PC-3 (cell line): ENCODE measurements at regions not wholly inside any gene's neighbourhood (a gene's known extent, or its start where the extent isn't known, plus 50 kb on each side); places are given as distances from the start of the nearest gene placed in this dataset.

ENCODE experiments used
- ATAC-seq: fragments of 200-7000 bp; cut with Tn5 transposase; 2 replicates; pipeline ENCODE4 v1.9.1; 2020; ENCODE audit warnings: mild to moderate bottlenecking, moderate library complexity
- BruUV-seq: library from RNA; stranded (reverse); fragments of 400-500 nt; replicated peaks from 2 replicates; lab custom pipeline; 2021; lab: Mats Ljungman, UMichigan
- CTCF ChIA-PET: fragments of 300-600 bp; sonication (Branson Sonifier 250); formaldehyde crosslinking; loops from one replicate; lab custom pipeline; 2022; ENCODE audit warnings: antibody characterized with exemption; lab: Charles Lee
- POLR2A ChIA-PET: fragments of 300-600 bp; sonication (Branson Sonifier 250); formaldehyde crosslinking; loops from one replicate; lab custom pipeline; 2022; ENCODE audit warnings: antibody characterized with exemption; ENCODE audit not compliant: unreplicated experiment; lab: Charles Lee
- DNase-seq: peaks from one replicate; pipeline ENCODE4 v3.0.0-alpha.2; 2015
- H2AFZ ChIP-seq: fragments of 300-600 bp; sonication (generic); 2 replicates; pipeline ENCODE4 v1.6.0; 2016; ENCODE audit warnings: antibody characterized with exemption, low read length
- H3F3A ChIP-seq: fragments of 300-600 bp; sonication (generic); one replicate; pipeline ENCODE4 v1.6.0; 2017; ENCODE audit warnings: antibody characterized with exemption, low read length, control low read depth, mild to moderate bottlenecking; ENCODE audit not compliant: unreplicated experiment
- H3K27ac ChIP-seq: fragments of 300-600 bp; sonication (generic); 2 replicates; pipeline ENCODE4 v1.5.1; 2016; ENCODE audit warnings: mild to moderate bottlenecking, low read length
- H3K27me3 ChIP-seq: fragments of 300-600 bp; sonication (generic); 2 replicates; pipeline ENCODE4 v1.6.1; 2016; ENCODE audit warnings: low read length, mixed read lengths
- H3K36me3 ChIP-seq: fragments of 300-600 bp; sonication (generic); 2 replicates; pipeline ENCODE4 v1.6.1; 2016; ENCODE audit warnings: low read depth, mixed run types, low read length, mixed read lengths
- H3K4me1 ChIP-seq: fragments of 300-600 bp; sonication (generic); 2 replicates; pipeline ENCODE4 v1.5.1; 2016; ENCODE audit warnings: low read length; ENCODE audit not compliant: insufficient read depth
- H3K4me2 ChIP-seq: fragments of 300-600 bp; sonication (generic); 2 replicates; pipeline ENCODE4 v1.6.0; 2016; ENCODE audit warnings: low read length
- H3K4me3 ChIP-seq: fragments of 300-600 bp; sonication (generic); 2 replicates; pipeline ENCODE4 v1.5.1; 2016; ENCODE audit warnings: mild to moderate bottlenecking, low read length, mixed read lengths
- H3K79me2 ChIP-seq: fragments of 300-600 bp; sonication (generic); 2 replicates; pipeline ENCODE4 v1.6.1; 2017; ENCODE audit warnings: low read length, mixed read lengths
- H3K9ac ChIP-seq: fragments of 300-600 bp; sonication (generic); 2 replicates; pipeline ENCODE4 v1.6.0; 2016; ENCODE audit warnings: mild to moderate bottlenecking, low read length
- H3K9me2 ChIP-seq: fragments of 300-600 bp; sonication (generic); replicated peaks from 2 replicates; pipeline ENCODE4 v1.6.1; 2016; ENCODE audit warnings: mixed run types, low read length, mixed read lengths
- H3K9me3 ChIP-seq: fragments of 300-600 bp; sonication (generic); 2 replicates; pipeline ENCODE4 v1.6.1; 2016; ENCODE audit warnings: low read length, mixed read lengths
- H4K20me1 ChIP-seq: fragments of 300-600 bp; sonication (generic); 2 replicates; pipeline ENCODE4 v1.6.1; 2016; ENCODE audit warnings: low read length, mixed read lengths
- EZH2 ChIP-seq: fragments of 300-600 bp; sonication (generic); IDR thresholded peaks from one replicate; pipeline ENCODE4 v1.6.1; 2017; ENCODE audit warnings: antibody characterized with exemption, mild to moderate bottlenecking, low read length; ENCODE audit not compliant: unreplicated experiment
- EZH2phosphoT487 ChIP-seq: fragments of 300-600 bp; sonication (generic); IDR thresholded peaks from 2 replicates; pipeline ENCODE4 v1.6.1; 2018; ENCODE audit warnings: mild to moderate bottlenecking, antibody characterized with exemption, low read length, borderline replicate concordance
- intact Hi-C: fragments of 100-400 bp; cut with micrococcal nuclease; formaldehyde crosslinking; loops from 2 replicates; pipeline ENCODE4 v1.9.0; 2023
- TF ChIP-seq, protein P1 (sequence below): fragments of 300-600 bp; sonication (generic); conservative IDR thresholded peaks from 2 replicates; pipeline ENCODE4 v1.5.1; 2017; ENCODE audit warnings: antibody characterized with exemption, low read depth, mild to moderate bottlenecking, low read length

- H3K27me3 ChIP-seq = peaks cover 91% of the 10 kb centered on the region
- H3K9me2 ChIP-seq = no peaks in the 10 kb centered on the region
- no peak for TF ChIP-seq EZH2phosphoT487
- TF ChIP-seq, protein P1, sequence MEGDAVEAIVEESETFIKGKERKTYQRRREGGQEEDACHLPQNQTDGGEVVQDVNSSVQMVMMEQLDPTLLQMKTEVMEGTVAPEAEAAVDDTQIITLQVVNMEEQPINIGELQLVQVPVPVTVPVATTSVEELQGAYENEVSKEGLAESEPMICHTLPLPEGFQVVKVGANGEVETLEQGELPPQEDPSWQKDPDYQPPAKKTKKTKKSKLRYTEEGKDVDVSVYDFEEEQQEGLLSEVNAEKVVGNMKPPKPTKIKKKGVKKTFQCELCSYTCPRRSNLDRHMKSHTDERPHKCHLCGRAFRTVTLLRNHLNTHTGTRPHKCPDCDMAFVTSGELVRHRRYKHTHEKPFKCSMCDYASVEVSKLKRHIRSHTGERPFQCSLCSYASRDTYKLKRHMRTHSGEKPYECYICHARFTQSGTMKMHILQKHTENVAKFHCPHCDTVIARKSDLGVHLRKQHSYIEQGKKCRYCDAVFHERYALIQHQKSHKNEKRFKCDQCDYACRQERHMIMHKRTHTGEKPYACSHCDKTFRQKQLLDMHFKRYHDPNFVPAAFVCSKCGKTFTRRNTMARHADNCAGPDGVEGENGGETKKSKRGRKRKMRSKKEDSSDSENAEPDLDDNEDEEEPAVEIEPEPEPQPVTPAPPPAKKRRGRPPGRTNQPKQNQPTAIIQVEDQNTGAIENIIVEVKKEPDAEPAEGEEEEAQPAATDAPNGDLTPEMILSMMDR = no peak
- no peak for TF ChIP-seq EZH2
- no peaks in the 10 kb centered on the region for H3K9me3 ChIP-seq
- no peak overlapping the region for H3K4me2 ChIP-seq
- H3K79me2 ChIP-seq = no peaks in the 10 kb centered on the region
- DNase-seq = no peak
- no peak overlapping the region for H2AFZ ChIP-seq
- no peak overlapping the region for H3K4me3 ChIP-seq
- H3K36me3 ChIP-seq = no peaks in the 10 kb centered on the region
- no peaks in the 10 kb centered on the region for H3K4me1 ChIP-seq
- BruUV-seq = no TSS peak
- intact Hi-C loops = no loop called here
- no peak for ATAC-seq
- H3K27ac ChIP-seq = no peak overlapping the region
- no peak overlapping the region for H3K9ac ChIP-seq
- CTCF ChIA-PET = no interaction called here
- no peaks in the 10 kb centered on the region for H4K20me1 ChIP-seq
- H3F3A ChIP-seq = no peaks in the 10 kb centered on the region
- POLR2A ChIA-PET = no interaction called here
Observed at GRCh38 chr14:56025191-56025590, 93.0 kb upstream of the PELI2 start.

- Histone ChIP-seq H3K9me2 (no peaks in the 10 kb centered on the region), H3K79me2 (no peaks in the 10 kb centered on the region), H3K9ac (no peak overlapping the region), H3K4me3 (no peak overlapping the region), H3K4me2 (no peak overlapping the region), H3K36me3 (no peaks in the 10 kb centered on the region), H2AFZ (no peak overlapping the region), H3K27ac (no peak overlapping the region), H3K4me1 (no peaks in the 10 kb centered on the region), H3K27me3 (peaks cover 88% of the 10 kb centered on the region), H3F3A (no peaks in the 10 kb centered on the region), H4K20me1 (no peaks in the 10 kb centered on the region), H3K9me3 (no peaks in the 10 kb centered on the region)
- ATAC-seq (no peak), DNase-seq (no peak)
- no TSS peak for BruUV-seq
- POLR2A ChIA-PET = interaction anchor here (0.6 kb wide), 1 partner anchor 232 kb away, joined by 3 read pairs; no protein-coding TSS in a partner anchor
- CTCF ChIA-PET = no interaction called here
- TF ChIP-seq EZH2 (no peak), EZH2phosphoT487 (no peak)
- TF ChIP-seq, protein P1 = no peak
- intact Hi-C loops = no loop called here
Observed at GRCh38 chr14:56026506-56026905, 91.7 kb upstream of the PELI2 start.

- BruUV-seq = no TSS peak
- H3K4me1 ChIP-seq = no peaks in the 10 kb centered on the region
- peaks cover 84% of the 10 kb centered on the region for H3K27me3 ChIP-seq
- no peak overlapping the region for H3K4me2 ChIP-seq
- no peaks in the 10 kb centered on the region for H3K36me3 ChIP-seq
- no peak overlapping the region for H2AFZ ChIP-seq
- DNase-seq (no peak), ATAC-seq (no peak)
- no peak overlapping the region for H3K9ac ChIP-seq
- no peaks in the 10 kb centered on the region for H3K9me3 ChIP-seq
- intact Hi-C loops = no loop called here
- ChIA-PET CTCF (interaction anchor here (0.5 kb wide), 1 partner anchor 54 kb away, joined by 3 read pairs; no protein-coding TSS in a partner anchor), POLR2A (no interaction called here)
- H3F3A ChIP-seq = no peaks in the 10 kb centered on the region
- TF ChIP-seq, protein P1 = no peak
- TF ChIP-seq EZH2 (no peak), EZH2phosphoT487 (no peak)
- H3K4me3 ChIP-seq = no peak overlapping the region
- H3K27ac ChIP-seq = no peak overlapping the region
- H4K20me1 ChIP-seq = no peaks in the 10 kb centered on the region
- H3K79me2 ChIP-seq = no peaks in the 10 kb centered on the region
- H3K9me2 ChIP-seq = no peaks in the 10 kb centered on the region
Observed at GRCh38 chr14:56027421-56027820, 90.8 kb upstream of the PELI2 start.
